ENCODE measurements at regions not wholly inside any gene's neighbourhood (a gene's known extent, or its start where the extent isn't known, plus 50 kb on each side); places are given as distances from the start of the nearest gene placed in this dataset.

DNA sequence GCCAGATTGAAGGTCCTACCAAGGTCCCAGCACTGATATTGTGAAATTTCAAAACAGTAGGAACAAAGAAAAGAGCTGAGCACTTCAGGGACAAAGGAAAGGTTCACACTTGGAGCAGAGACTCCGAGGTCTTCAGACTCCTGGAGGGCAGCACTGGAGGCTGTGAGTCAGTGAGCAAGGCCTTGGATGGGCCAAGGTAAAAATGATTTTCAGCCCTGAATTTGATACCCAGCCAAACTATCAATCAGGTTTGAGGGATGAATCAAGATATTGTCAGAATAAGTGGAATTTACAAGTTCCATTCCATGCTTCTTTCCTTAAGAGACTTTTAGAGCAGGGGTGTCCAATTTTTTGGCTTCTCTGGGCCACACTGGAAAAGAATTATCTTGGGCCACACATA, 111.7 kb downstream of the ADRA2C start:
- POLR2A ChIA-PET: no interaction called here
- peaks cover 16% of the 10 kb centered on the region; the same call in 1 of the 2 replicates for H3K27me3 ChIP-seq (ENCODE audit: insufficient read depth)

GRCh38 chr4:3878678-3879077, 112.5 kb downstream of the ADRA2C start:
- TF ChIP-seq GABPA (IDR thresholded peaks at IDR 0.05; ENCODE audit: low read depth) (no peak), FOSL2 (IDR thresholded peaks at IDR 0.05; ENCODE audit: borderline replicate concordance, low read depth) (no peak), POLR2AphosphoS5 (IDR thresholded peaks at IDR 0.05; ENCODE audit: low read depth, low read length) (no peak), EP300 (IDR thresholded peaks at IDR 0.05; ENCODE audit: borderline replicate concordance in 1 of 2, low read depth in 1 of 2, low read length in 1 of 2) (no peak), USF2 (IDR thresholded peaks at IDR 0.05; ENCODE audit: borderline replicate concordance, low read depth, low read length) (no peak), EZH2phosphoT487 (IDR thresholded peaks at IDR 0.05; ENCODE audit: borderline replicate concordance, low read depth) (no peak), GATA2 (CRISPR knock-in tag; IDR thresholded peaks at IDR 0.05) (no peak), NFIC (IDR thresholded peaks at IDR 0.05; ENCODE audit: borderline replicate concordance) (no peak)
- TF ChIP-seq, protein P1, sequence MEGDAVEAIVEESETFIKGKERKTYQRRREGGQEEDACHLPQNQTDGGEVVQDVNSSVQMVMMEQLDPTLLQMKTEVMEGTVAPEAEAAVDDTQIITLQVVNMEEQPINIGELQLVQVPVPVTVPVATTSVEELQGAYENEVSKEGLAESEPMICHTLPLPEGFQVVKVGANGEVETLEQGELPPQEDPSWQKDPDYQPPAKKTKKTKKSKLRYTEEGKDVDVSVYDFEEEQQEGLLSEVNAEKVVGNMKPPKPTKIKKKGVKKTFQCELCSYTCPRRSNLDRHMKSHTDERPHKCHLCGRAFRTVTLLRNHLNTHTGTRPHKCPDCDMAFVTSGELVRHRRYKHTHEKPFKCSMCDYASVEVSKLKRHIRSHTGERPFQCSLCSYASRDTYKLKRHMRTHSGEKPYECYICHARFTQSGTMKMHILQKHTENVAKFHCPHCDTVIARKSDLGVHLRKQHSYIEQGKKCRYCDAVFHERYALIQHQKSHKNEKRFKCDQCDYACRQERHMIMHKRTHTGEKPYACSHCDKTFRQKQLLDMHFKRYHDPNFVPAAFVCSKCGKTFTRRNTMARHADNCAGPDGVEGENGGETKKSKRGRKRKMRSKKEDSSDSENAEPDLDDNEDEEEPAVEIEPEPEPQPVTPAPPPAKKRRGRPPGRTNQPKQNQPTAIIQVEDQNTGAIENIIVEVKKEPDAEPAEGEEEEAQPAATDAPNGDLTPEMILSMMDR (IDR thresholded peaks at IDR 0.05): no peak
- Histone ChIP-seq H3K4me1 (ENCODE audit: control insufficient read depth in 1 of 2, insufficient read depth in 2 of 2, low read depth in 1 of 2, low read length in 1 of 2) (peaks cover 0 to 4% of the 10 kb centered on the region in 2 experiments; a peak in 1 of 4 replicates), H3K9ac (no peak overlapping the region), H3K4me3 (ENCODE audit: low read depth in 2 of 2, low read length in 1 of 2) (no peak overlapping the region), H3K9me3 (no peaks in the 10 kb centered on the region), H4K20me1 (ENCODE audit: insufficient read depth) (no peaks in the 10 kb centered on the region), H3K36me3 (replicated peaks in 1 of 2; ENCODE audit: control insufficient read depth in 1 of 2, insufficient read depth in 2 of 2, low read length in 1 of 2) (no peaks in the 10 kb centered on the region), H3K27ac (ENCODE audit: low read depth in 2 of 2, low read length in 1 of 2) (no peak overlapping the region), H3K27me3 (ENCODE audit: insufficient read depth) (peaks cover 16% of the 10 kb centered on the region; the same call in 1 of the 2 replicates), H3K4me2 (no peak overlapping the region), H3F3A (replicated peaks; ENCODE audit: insufficient read depth) (no peaks in the 10 kb centered on the region), H3K79me2 (ENCODE audit: insufficient read depth) (no peaks in the 10 kb centered on the region), H3K9me2 (no peaks in the 10 kb centered on the region), H2AFZ (ENCODE audit: low read depth) (no peak overlapping the region)
- CTCF ChIA-PET: interaction anchor here (1.1 to 8.8 kb wide), 7 partner anchors 11 to 131 kb away, joined by 3 to 159 read pairs (median 6); partner anchors contain the start of gene ADRA2C
- 13% methylated on average over 2 of the region's 2 CpGs for WGBS (ENCODE audit: low lambda C conversion rate)
- POLR2A ChIA-PET: no interaction called here
- DNase-seq: peak; percentile 4

More for the DNA sequence above, 111.7 kb downstream of the ADRA2C start:
- CTCF ChIA-PET: interaction anchor here (1.2 to 8.8 kb wide), 5 partner anchors 10 to 130 kb away, joined by 3 to 159 read pairs (median 6); partner anchors contain the start of gene ADRA2C
- H4K20me1 ChIP-seq (ENCODE audit: insufficient read depth): no peaks in the 10 kb centered on the region
- H3K79me2 ChIP-seq (ENCODE audit: insufficient read depth): no peaks in the 10 kb centered on the region
- peaks cover 0 to 7% of the 10 kb centered on the region in 2 experiments; a peak in 1 of 4 replicates for H3K4me1 ChIP-seq (ENCODE audit: control insufficient read depth in 1 of 2, insufficient read depth in 2 of 2, low read depth in 1 of 2, low read length in 1 of 2)
- 0% methylated on average over 1 of the region's 1 CpG for WGBS (ENCODE audit: low lambda C conversion rate)
- no peak for DNase-seq
- H3K27ac ChIP-seq (ENCODE audit: low read depth in 2 of 2, low read length in 1 of 2): no peak overlapping the region
- H2AFZ ChIP-seq (ENCODE audit: low read depth): no peak overlapping the region
- no peak overlapping the region for H3K9ac ChIP-seq
- no peak overlapping the region for H3K4me2 ChIP-seq
- H3K4me3 ChIP-seq (ENCODE audit: low read depth in 2 of 2, low read length in 1 of 2): no peak overlapping the region
- no peaks in the 10 kb centered on the region for H3K36me3 ChIP-seq (replicated peaks in 1 of 2; ENCODE audit: control insufficient read depth in 1 of 2, insufficient read depth in 2 of 2, low read length in 1 of 2)
- H3F3A ChIP-seq (replicated peaks; ENCODE audit: insufficient read depth): no peaks in the 10 kb centered on the region
- no peaks in the 10 kb centered on the region for H3K9me2 ChIP-seq
- TF ChIP-seq EP300 (IDR thresholded peaks at IDR 0.05; ENCODE audit: borderline replicate concordance in 1 of 2, low read depth in 1 of 2, low read length in 1 of 2): no peak
- H3K9me3 ChIP-seq: no peaks in the 10 kb centered on the region
